Tibial nerve (tissue), 4 donors: ENCODE measurements at regions not wholly inside any gene's neighbourhood (a gene's known extent, or its start where the extent isn't known, plus 50 kb on each side); places are given as distances from the start of the nearest gene placed in this dataset.

Experiments
- DNase-seq, 2 donors: peaks; one replicate each; pipeline ENCODE4 v3.0.0-alpha.2; 2019; ENCODE audit warnings: low spot score in 2 of 2
- H3K27ac ChIP-seq, 4 donors: fragments of 200-600 bp; sonication (generic) in 3 of 4; one replicate each; pipeline ENCODE4 v1.5.1; 2017 to 2019; ENCODE audit warnings: mild to moderate bottlenecking in 1 of 4
- H3K27me3 ChIP-seq, 2 donors: fragments of 200-600 bp; sonication (generic) in 1 of 2; one replicate each; pipeline versions ENCODE4 v1.5.1 to v1.6.0; 2017 to 2019
- H3K36me3 ChIP-seq, 3 donors: fragments of 200-600 bp; sonication (generic); one replicate each; pipeline ENCODE4 v1.5.1; 2018 to 2019
- H3K4me1 ChIP-seq, 4 donors: fragments of 200-600 bp; sonication (generic) in 3 of 4; one replicate each; pipeline ENCODE4 v1.5.1; 2017 to 2019
- H3K4me3 ChIP-seq, 4 donors: fragments of 200-600 bp; sonication (generic) in 3 of 4; one replicate each; pipeline ENCODE4 v1.5.1; 2017 to 2019; ENCODE audit warnings: mild to moderate bottlenecking in 1 of 4, moderate library complexity in 1 of 4
- H3K9me3 ChIP-seq, 4 donors: fragments of 200-600 bp; sonication (generic) in 3 of 4; one replicate each; pipeline ENCODE4 v1.5.1; 2017 to 2019
- CTCF ChIP-seq, 5 experiments: fragments of 200-600 bp in 3 of 5; fragments of 450-650 bp in 2 of 5; sonication (generic) in 3 of 5; IDR thresholded peaks; one replicate each; pipeline ENCODE4 v1.5.1; 2016 to 2019; ENCODE audit warnings: antibody characterized with exemption in 5 of 5, mild to moderate bottlenecking in 3 of 5, moderate library complexity in 2 of 5
- EP300 ChIP-seq, 2 donors: sonication (generic); formaldehyde crosslinking; IDR thresholded peaks; one replicate each; pipeline ENCODE4 v1.6.1; 2017; ENCODE audit warnings: antibody characterized with exemption in 2 of 2, mild to moderate bottlenecking in 1 of 2
- POLR2A ChIP-seq, 2 donors: fragments of 450-650 bp; IDR thresholded peaks; one replicate each; pipeline ENCODE4 v1.6.1; 2017; ENCODE audit warnings: antibody characterized with exemption in 2 of 2, mild to moderate bottlenecking in 2 of 2, moderate library complexity in 2 of 2
- WGBS, 2 donors: methylation state at CpG; one replicate each; pipeline ENCODE4 v1.1.5; 2018; 5-methylcytosine and 5-hydroxymethylcytosine counted together

DNA sequence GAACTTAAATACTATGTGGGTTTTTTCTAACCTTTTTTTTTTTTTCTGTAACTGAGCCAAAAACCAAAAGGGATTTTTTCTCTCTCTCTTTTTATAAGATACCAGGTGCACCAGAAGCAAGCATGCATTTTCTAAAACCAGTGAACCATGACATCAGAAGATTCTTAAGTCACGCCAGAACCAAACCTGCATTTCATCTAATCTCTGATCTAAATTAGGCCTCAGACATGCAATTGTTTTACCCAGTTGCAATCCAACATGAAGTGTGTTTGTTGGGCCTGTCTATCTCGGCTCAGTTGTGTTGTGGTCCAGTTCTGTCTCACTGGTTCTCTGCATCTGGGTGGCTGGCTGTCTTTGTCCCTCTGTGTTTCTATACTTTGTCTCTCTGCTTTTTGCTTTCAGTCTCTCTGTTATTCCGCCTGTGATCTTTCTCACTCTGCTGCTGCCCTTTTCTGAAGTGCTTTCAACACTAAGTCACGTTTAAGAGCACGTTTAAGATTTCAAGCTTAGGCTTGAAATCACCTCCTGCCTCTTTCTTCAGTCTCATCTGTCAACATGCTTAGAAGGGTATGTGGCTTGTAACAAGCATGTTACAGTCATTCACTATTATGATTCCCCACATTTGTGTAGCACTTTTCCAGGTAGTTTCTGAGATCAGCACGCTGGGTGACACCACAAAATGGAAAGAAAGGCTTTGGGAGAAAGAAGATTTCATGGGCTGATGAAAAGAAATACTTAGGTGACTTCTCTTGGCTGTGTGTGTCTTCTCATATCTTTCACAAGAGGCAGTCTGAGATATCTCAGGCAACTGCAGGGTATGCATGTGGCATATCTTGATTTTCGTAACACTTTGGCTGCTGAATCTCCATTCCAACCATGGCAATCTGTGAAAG is 488.9 kb downstream of the SHISA9 start:
- TF ChIP-seq EP300 (IDR thresholded peaks at IDR 0.05): no peak
- TF ChIP-seq CTCF (IDR thresholded peaks at IDR 0.05): no peak
- TF ChIP-seq POLR2A (IDR thresholded peaks at IDR 0.05): no peak
- Histone ChIP-seq H3K4me1 (no peaks in the 10 kb centered on the region), H3K9me3 (peaks cover 0 to 35% (median 4%) of the 10 kb centered on the region in 4 donors), H3K36me3 (no peaks in the 10 kb centered on the region), H3K27me3 (no peaks in the 10 kb centered on the region), H3K4me3 (no peak overlapping the region), H3K27ac (no peak overlapping the region)
- WGBS, 2 donors: 72 to 73% methylated on average over 7 of the region's 7 CpGs
- no peak for DNase-seq

DNA sequence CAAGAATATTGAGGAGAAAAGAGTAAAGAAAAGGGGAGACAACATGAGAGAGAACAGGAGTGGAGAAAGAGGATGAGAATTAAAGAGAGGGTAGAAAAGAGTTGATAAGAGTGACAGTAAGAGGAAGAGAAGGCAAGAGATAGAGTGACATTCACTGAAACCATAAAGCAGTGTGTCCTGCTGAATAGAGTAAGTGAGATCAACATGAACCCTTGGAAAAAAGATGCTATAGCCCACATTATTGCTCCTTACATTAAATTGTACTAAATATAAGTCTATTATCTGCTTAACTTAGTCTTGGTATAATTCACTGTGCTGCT is 489.5 kb downstream of the SHISA9 start:
- TF ChIP-seq EP300 (IDR thresholded peaks at IDR 0.05) (no peak), CTCF (IDR thresholded peaks at IDR 0.05) (no peak), POLR2A (IDR thresholded peaks at IDR 0.05) (no peak)
- DNase-seq: no peak

DNA sequence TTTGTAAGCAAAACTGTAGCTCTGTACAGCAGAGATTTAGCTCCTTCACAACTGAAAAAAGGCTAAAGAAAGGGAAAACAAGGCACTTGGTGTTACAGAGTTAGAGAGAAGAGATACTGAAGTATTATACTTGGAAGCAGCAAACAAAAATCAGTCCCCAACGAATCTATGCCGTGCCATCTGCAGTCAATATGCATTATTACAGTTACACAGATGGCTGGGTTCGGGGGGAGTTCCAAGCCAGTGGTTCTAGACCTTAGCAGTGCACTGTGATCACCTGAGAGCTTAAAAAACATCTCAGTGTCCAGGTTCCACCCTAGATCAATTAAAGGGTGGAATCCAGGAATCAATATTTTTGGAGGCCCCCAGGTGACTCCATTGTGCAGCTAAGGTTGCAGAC is 489.9 kb downstream of the SHISA9 start:
- WGBS, 2 donors: 64 to 80% methylated on average over 3 of the region's 3 CpGs

More for the DNA sequence above, 489.5 kb downstream of the SHISA9 start:
- no peak overlapping the region for H3K4me3 ChIP-seq
- H3K27me3 ChIP-seq: no peaks in the 10 kb centered on the region
- H3K36me3 ChIP-seq: no peaks in the 10 kb centered on the region
- H3K4me1 ChIP-seq: no peaks in the 10 kb centered on the region
- peaks cover 0 to 29% (median 1%) of the 10 kb centered on the region in 4 donors for H3K9me3 ChIP-seq
- no peak overlapping the region for H3K27ac ChIP-seq

DNA sequence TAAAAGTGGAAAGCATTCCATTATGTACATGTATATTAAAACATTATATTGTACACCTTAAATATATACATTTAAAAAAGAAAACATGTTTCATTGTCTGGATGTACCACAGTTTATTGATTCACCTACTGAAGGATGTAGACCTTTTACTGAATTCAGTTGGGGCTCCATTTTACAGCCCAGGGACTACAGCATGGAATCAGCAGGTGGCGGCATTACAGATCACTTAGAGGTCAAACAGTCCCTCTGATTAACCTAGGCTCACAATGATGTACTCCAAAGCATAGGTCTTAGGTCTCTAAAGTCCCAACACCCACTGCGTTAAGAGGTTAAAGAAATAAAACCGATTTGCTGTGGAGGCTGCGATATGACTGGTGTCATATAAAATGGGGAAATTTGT is 490.9 kb downstream of the SHISA9 start:
- Histone ChIP-seq H3K4me1 (no peaks in the 10 kb centered on the region), H3K27ac (no peak overlapping the region), H3K27me3 (no peaks in the 10 kb centered on the region), H3K36me3 (no peaks in the 10 kb centered on the region), H3K9me3 (peaks cover 0 to 15% (median 0%) of the 10 kb centered on the region in 4 donors), H3K4me3 (no peak overlapping the region)
- WGBS, 2 donors: 84 to 92% methylated on average over 4 of the region's 4 CpGs
- TF ChIP-seq EP300 (IDR thresholded peaks at IDR 0.05): no peak
- TF ChIP-seq POLR2A (IDR thresholded peaks at IDR 0.05): no peak
- no peak for TF ChIP-seq CTCF (IDR thresholded peaks at IDR 0.05)
- no peak for DNase-seq

More for the DNA sequence above, 489.9 kb downstream of the SHISA9 start:
- no peaks in the 10 kb centered on the region for H3K27me3 ChIP-seq
- H3K36me3 ChIP-seq: no peaks in the 10 kb centered on the region
- no peak overlapping the region for H3K27ac ChIP-seq
- H3K4me3 ChIP-seq: no peak overlapping the region
- TF ChIP-seq POLR2A (IDR thresholded peaks at IDR 0.05) (no peak), EP300 (IDR thresholded peaks at IDR 0.05) (no peak), CTCF (IDR thresholded peaks at IDR 0.05) (no peak)
- no peak for DNase-seq
- H3K9me3 ChIP-seq: peaks cover 0 to 25% (median 0%) of the 10 kb centered on the region in 4 donors
- H3K4me1 ChIP-seq: no peaks in the 10 kb centered on the region

DNA sequence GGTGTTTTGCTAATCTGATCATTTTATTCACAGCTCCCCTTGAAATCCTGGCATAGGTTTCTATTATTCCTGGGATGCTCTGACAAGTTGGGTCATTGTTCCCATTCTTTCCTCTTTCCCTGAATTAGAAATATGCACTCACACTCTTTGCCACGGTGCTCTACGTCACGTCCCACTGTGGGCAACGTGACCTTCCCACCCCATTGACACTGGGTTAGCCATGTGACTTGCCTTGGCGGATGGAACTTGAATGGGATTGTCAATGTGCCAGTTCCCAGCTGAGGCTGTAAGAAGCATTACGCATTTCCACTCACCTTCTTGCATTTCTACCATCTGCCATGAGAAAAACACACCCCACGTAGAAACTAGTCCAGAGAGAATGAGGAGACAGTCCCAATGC is 492.4 kb downstream of the SHISA9 start:
- Histone ChIP-seq H3K27me3 (no peaks in the 10 kb centered on the region), H3K4me3 (no peak overlapping the region), H3K27ac (no peak overlapping the region), H3K4me1 (no peaks in the 10 kb centered on the region), H3K9me3 (peaks cover 0 to 7% (median 0%) of the 10 kb centered on the region in 4 donors), H3K36me3 (no peaks in the 10 kb centered on the region)
- TF ChIP-seq EP300 (IDR thresholded peaks at IDR 0.05) (no peak), POLR2A (IDR thresholded peaks at IDR 0.05) (no peak), CTCF (IDR thresholded peaks at IDR 0.05) (no peak)
- 63 to 66% methylated on average over 7 of the region's 7 CpGs for WGBS, 2 donors
- DNase-seq: no peak
